Neural cell (in vitro differentiated cells): ENCODE measurements at regions not wholly inside any gene's neighbourhood (a gene's known extent, or its start where the extent isn't known, plus 50 kb on each side); places are given as distances from the start of the nearest gene placed in this dataset.

Experiments used
- H2AFZ ChIP-seq: fragments of 200-600, 300-800 bp; sonication (generic), shearing (Covaris generic); 2 replicates; pipeline ENCODE4 v1.6.0; 2014; ENCODE audit warnings: low read depth, mild to moderate bottlenecking, antibody characterized with exemption, low read length, moderate library complexity
- H3F3A ChIP-seq: fragments of 200-600 bp; shearing (Covaris generic); 2 replicates; pipeline ENCODE4 v1.6.1; 2016; ENCODE audit warnings: mild to moderate bottlenecking, moderate library complexity, mixed read lengths, antibody characterized with exemption, low read length; ENCODE audit not compliant: insufficient read depth, poor library complexity, severe bottlenecking
- H3K27ac ChIP-seq: fragments of 200-600, 300-800 bp; sonication (generic), shearing (Covaris generic); 2 replicates; pipeline ENCODE4 v1.5.1; 2014; ENCODE audit warnings: mild to moderate bottlenecking, low read length, moderate library complexity
- H3K27me3 ChIP-seq: fragments of 300-800, 200-600 bp; sonication (generic), shearing (Covaris generic); 2 replicates; pipeline ENCODE4 v1.6.0; 2014; ENCODE audit warnings: mild to moderate bottlenecking, low read depth, low read length, moderate library complexity; ENCODE audit not compliant: insufficient read depth
- H3K36me3 ChIP-seq: fragments of 300-800, 200-600 bp; sonication (generic), shearing (Covaris generic); 2 replicates; pipeline ENCODE4 v1.5.1; 2014; ENCODE audit warnings: mild to moderate bottlenecking, antibody characterized with exemption, low read length, moderate library complexity; ENCODE audit not compliant: insufficient read depth
- H3K4me2 ChIP-seq: fragments of 300-800, 200-600 bp; sonication (generic), shearing (Covaris generic); 2 replicates; pipeline ENCODE4 v1.6.0; 2014; ENCODE audit warnings: mild to moderate bottlenecking, low read length
- H3K4me3 ChIP-seq: fragments of 300-800, 200-600 bp; sonication (generic), shearing (Covaris generic); 2 replicates; pipeline ENCODE4 v1.5.1; 2014; ENCODE audit warnings: mild to moderate bottlenecking, low read length, moderate library complexity
- H3K79me2 ChIP-seq: fragments of 200-600 bp; shearing (Covaris generic); replicated peaks from 2 replicates; pipeline ENCODE4 v1.6.0; 2014; ENCODE audit warnings: mild to moderate bottlenecking, low read length, moderate library complexity; ENCODE audit not compliant: insufficient read depth
- H3K9ac ChIP-seq: fragments of 300-800, 200-600 bp; sonication (generic), shearing (Covaris generic); 2 replicates; pipeline ENCODE4 v1.6.1; 2016; ENCODE audit warnings: mild to moderate bottlenecking, low read length, mixed read lengths
- H3K9me2 ChIP-seq: fragments of 200-600 bp; shearing (Covaris generic); 2 replicates; pipeline ENCODE4 v1.6.1; 2016; ENCODE audit warnings: mild to moderate bottlenecking, low read length, mixed read lengths; ENCODE audit not compliant: insufficient read depth
- H3K9me3 ChIP-seq: fragments of 200-600, 300-800 bp; sonication (generic), shearing (Covaris generic); 2 replicates; pipeline ENCODE4 v1.6.1; 2016; ENCODE audit warnings: mild to moderate bottlenecking, mixed run types, low read length, moderate library complexity, mixed read lengths
- H4K20me1 ChIP-seq: fragments of 200-600 bp; shearing (Covaris generic); 2 replicates; pipeline ENCODE4 v1.6.1; 2016; ENCODE audit warnings: mild to moderate bottlenecking, mixed run types; ENCODE audit not compliant: insufficient read depth
- CTCF ChIP-seq: fragments of 450-650 bp; IDR thresholded peaks from 2 replicates; pipeline ENCODE4 v1.5.1; 2014; ENCODE audit warnings: antibody characterized with exemption, mild to moderate bottlenecking, moderate library complexity; ENCODE audit not compliant: poor library complexity, severe bottlenecking
- EP300 ChIP-seq: fragments of 450-650 bp; conservative IDR thresholded peaks from 2 replicates; pipeline ENCODE4 v1.6.1; 2014; ENCODE audit warnings: antibody characterized with exemption, mild to moderate bottlenecking, moderate library complexity; ENCODE audit not compliant: poor library complexity, severe bottlenecking
- EZH2 ChIP-seq: fragments of 200-600, 300-800 bp; shearing (Covaris generic), sonication (generic); IDR thresholded peaks from 2 replicates; pipeline ENCODE4 v1.6.1; 2014; ENCODE audit warnings: antibody characterized with exemption, low read length, borderline replicate concordance, mild to moderate bottlenecking; ENCODE audit not compliant: insufficient read depth, poor library complexity, severe bottlenecking
- MXI1 ChIP-seq: fragments of 450-650 bp; conservative IDR thresholded peaks from 2 replicates; pipeline ENCODE4 v1.6.1; 2014; ENCODE audit warnings: antibody characterized with exemption, mild to moderate bottlenecking; ENCODE audit not compliant: poor library complexity, severe bottlenecking
- POLR2AphosphoS5 ChIP-seq: IDR thresholded peaks from 2 replicates; pipeline ENCODE4 v1.6.1; 2012
- RAD21 ChIP-seq: fragments of 450-650 bp; conservative IDR thresholded peaks from 2 replicates; pipeline ENCODE4 v1.6.1; 2014; ENCODE audit warnings: antibody characterized with exemption, mild to moderate bottlenecking, moderate library complexity
- REST ChIP-seq: IDR thresholded peaks from 2 replicates; pipeline ENCODE4 v1.6.1; 2012; ENCODE audit warnings: borderline replicate concordance
- SMC3 ChIP-seq: fragments of 450-650 bp; conservative IDR thresholded peaks from 2 replicates; pipeline ENCODE4 v1.6.1; 2014; ENCODE audit warnings: antibody characterized with exemption, mild to moderate bottlenecking, moderate library complexity; ENCODE audit not compliant: poor library complexity
- TAF1 ChIP-seq: IDR thresholded peaks from 2 replicates; pipeline ENCODE4 v1.6.1; 2012; ENCODE audit warnings: low read depth

GRCh38 chr1:149844101-149844500, 55.3 kb upstream of the BOLA1 start:
- H3K36me3 ChIP-seq: no peaks in the 10 kb centered on the region
- no peaks in the 10 kb centered on the region for H3K9me3 ChIP-seq
- peak overlapping the region; percentile 69 for H3K9ac ChIP-seq
- H3K27ac ChIP-seq: peak overlapping the region; percentile 74
- peak overlapping the region; percentile 78 for H3K4me2 ChIP-seq
- H3K79me2 ChIP-seq: peaks cover 56% of the 10 kb centered on the region
- TF ChIP-seq POLR2AphosphoS5: no peak
- TF ChIP-seq EP300: no peak
- no peak for TF ChIP-seq MXI1
- no peak for TF ChIP-seq EZH2
- TF ChIP-seq SMC3: no peak
- TF ChIP-seq TAF1: no peak
- no peak for TF ChIP-seq CTCF
- TF ChIP-seq REST: no peak
- no peak for TF ChIP-seq RAD21
- H3K27me3 ChIP-seq: no peaks in the 10 kb centered on the region
- H4K20me1 ChIP-seq: no peaks in the 10 kb centered on the region
- H2AFZ ChIP-seq: no peak overlapping the region
- no peaks in the 10 kb centered on the region for H3F3A ChIP-seq
- H3K9me2 ChIP-seq: no peaks in the 10 kb centered on the region
- H3K4me3 ChIP-seq: peak overlapping the region; percentile 74

GRCh38 chr1:149844650-149845255, 54.6 kb upstream of the BOLA1 start:
- no peaks in the 10 kb centered on the region for H3K27me3 ChIP-seq
- H3K9me3 ChIP-seq: no peaks in the 10 kb centered on the region
- H3K9ac ChIP-seq: no peak overlapping the region
- peak overlapping the region; percentile 74 for H3K4me3 ChIP-seq
- H3K4me2 ChIP-seq: peak overlapping the region; percentile 78
- no peak for TF ChIP-seq EP300
- TF ChIP-seq CTCF: no peak
- TF ChIP-seq SMC3: no peak
- no peak for TF ChIP-seq POLR2AphosphoS5
- no peak for TF ChIP-seq EZH2
- TF ChIP-seq RAD21: no peak
- TF ChIP-seq REST: no peak
- TF ChIP-seq MXI1: no peak
- TF ChIP-seq TAF1: no peak
- no peaks in the 10 kb centered on the region for H3K36me3 ChIP-seq
- H3K79me2 ChIP-seq: peaks cover 63% of the 10 kb centered on the region
- no peaks in the 10 kb centered on the region for H3K9me2 ChIP-seq
- no peaks in the 10 kb centered on the region for H3F3A ChIP-seq
- H4K20me1 ChIP-seq: no peaks in the 10 kb centered on the region
- no peak overlapping the region for H3K27ac ChIP-seq
- no peak overlapping the region for H2AFZ ChIP-seq
